ENCODE measurements at regions not wholly inside any gene's neighbourhood (a gene's known extent, or its start where the extent isn't known, plus 50 kb on each side); places are given as distances from the start of the nearest gene placed in this dataset.
A peak's percentile ranks its signal among the peaks of the same experiment; 100 is the strongest.

DNA sequence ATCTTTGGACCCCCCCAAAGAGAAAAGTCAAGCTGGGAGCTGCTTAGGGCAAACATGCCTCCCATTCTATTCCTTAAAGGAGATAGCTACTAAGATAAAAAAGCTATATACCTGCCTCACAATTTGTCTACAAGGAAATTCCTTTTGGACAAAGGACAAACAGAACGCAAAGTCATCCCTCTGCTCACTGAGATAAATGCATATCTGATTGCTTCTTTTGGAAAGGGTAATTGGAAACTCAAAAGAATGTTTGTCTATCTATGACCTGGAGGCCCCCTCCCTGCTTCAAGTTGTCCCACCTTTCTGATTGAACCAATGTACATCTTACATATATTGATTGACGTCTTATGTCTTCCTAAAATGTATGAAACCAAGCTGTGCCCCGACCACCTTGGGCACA lies 80.9 kb upstream of the FUT8 start:
- Histone ChIP-seq H3K56ac (ENCODE audit: extremely low read depth, insufficient read depth, low read length) (no peak overlapping the region), H4K5ac (ENCODE audit: low read depth, low read length) (no peak overlapping the region), H3K27me3 (ENCODE audit: control insufficient read depth, insufficient read depth, low read length) (no peaks in the 10 kb centered on the region), H2BK20ac (ENCODE audit: low read depth, low read length) (peak overlapping the region; percentile 3; the same call in 1 of the 2 replicates), H4K91ac (ENCODE audit: insufficient read depth, low read depth, low read length) (no peak overlapping the region), H2AK5ac (ENCODE audit: low read depth, low read length) (no peak overlapping the region), H4K8ac (ENCODE audit: low read depth in 2 of 2, low read length in 2 of 2) (no peak overlapping the region), H3K4me1 (ENCODE audit: control insufficient read depth, insufficient read depth, low read length) (peaks cover 22% of the 10 kb centered on the region), H3K9ac (ENCODE audit: low read depth, low read length) (no peak overlapping the region), H3K4me3 (ENCODE audit: insufficient read depth, low read depth, low read length) (no peak overlapping the region), H4K20me1 (ENCODE audit: insufficient read depth, low read length) (no peaks in the 10 kb centered on the region), H3K23ac (ENCODE audit: low read depth, low read length) (no peak overlapping the region), H3K9me1 (ENCODE audit: insufficient read depth, low read length) (peaks cover 25% of the 10 kb centered on the region), H3K4me2 (ENCODE audit: low read depth, low read length) (no peak overlapping the region), H3K18ac (ENCODE audit: low read depth, low read length) (no peak overlapping the region), H2BK15ac (ENCODE audit: low read depth, low read length) (no peak overlapping the region), H3K4ac (ENCODE audit: low read depth, low read length) (no peak overlapping the region), H2BK5ac (ENCODE audit: low read depth, low read length, poor library complexity, severe bottlenecking) (no peak overlapping the region), H3K9me3 (ENCODE audit: control insufficient read depth, insufficient read depth, low read length) (no peaks in the 10 kb centered on the region), H2BK120ac (ENCODE audit: low read depth, low read length) (peak overlapping the region; percentile 25; the same call in 1 of the 2 replicates), H3K27ac (ENCODE audit: insufficient read depth, low read length) (no peak overlapping the region), H2AK9ac (replicated peaks; ENCODE audit: low read depth, low read length, poor library complexity) (no peak overlapping the region), H3K14ac (replicated peaks; ENCODE audit: low read depth, low read length) (no peak overlapping the region), H3K36me3 (ENCODE audit: control insufficient read depth, insufficient read depth, low read length) (no peaks in the 10 kb centered on the region), H2AFZ (replicated peaks; ENCODE audit: low read length, poor library complexity) (no peak overlapping the region), H3K79me1 (ENCODE audit: low read depth in 1 of 2, low read length in 2 of 2) (no peaks in the 10 kb centered on the region)
- no peak for TF ChIP-seq CEBPB (IDR thresholded peaks at IDR 0.05; ENCODE audit: low read depth, low read length)
- TF ChIP-seq, protein P1, sequence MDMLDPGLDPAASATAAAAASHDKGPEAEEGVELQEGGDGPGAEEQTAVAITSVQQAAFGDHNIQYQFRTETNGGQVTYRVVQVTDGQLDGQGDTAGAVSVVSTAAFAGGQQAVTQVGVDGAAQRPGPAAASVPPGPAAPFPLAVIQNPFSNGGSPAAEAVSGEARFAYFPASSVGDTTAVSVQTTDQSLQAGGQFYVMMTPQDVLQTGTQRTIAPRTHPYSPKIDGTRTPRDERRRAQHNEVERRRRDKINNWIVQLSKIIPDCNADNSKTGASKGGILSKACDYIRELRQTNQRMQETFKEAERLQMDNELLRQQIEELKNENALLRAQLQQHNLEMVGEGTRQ (IDR thresholded peaks at IDR 0.05; ENCODE audit: low read depth, low read length) = no peak
- no peak for TF ChIP-seq POLR2A (IDR thresholded peaks at IDR 0.05; ENCODE audit: low read depth, low read length)
- no peak for ATAC-seq (ENCODE audit: low read depth)
- CTCF ChIA-PET = no interaction called here
- in situ Hi-C loops (cut with MboI; ENCODE audit: low sequenced_read_pairs) = no loop called here
- DNase-seq = no peak
- no TSS peak for BruUV-seq (replicated peaks)
- POLR2A ChIA-PET (ENCODE audit: unreplicated experiment) = no interaction called here
- no CpG with 5 or more reads among the region's 3 CpGs for WGBS, 2 experiments (ENCODE audit: extremely low coverage in 2 of 2, insufficient read length in 1 of 2)
- dilution Hi-C loops (cut with HindIII; ENCODE audit: low sequenced_read_pairs, unreplicated experiment) = no loop called here
- intact Hi-C loops (cut with micrococcal nuclease) = loop anchor here (5.0 kb wide), 2 partner anchors 81 to 119 kb away; partner anchors contain the start of gene FUT8

Data from IMR-90 (cell line).